Activated T-cell treated with anti-CD3 and anti-CD28 coated beads for 4 hours (primary cell): ENCODE measurements at regions not wholly inside any gene's neighbourhood (a gene's known extent, or its start where the extent isn't known, plus 50 kb on each side); places are given as distances from the start of the nearest gene placed in this dataset.

Experiments
- DNase-seq: peaks from one replicate; pipeline ENCODE4 v3.0.0-alpha.2; 2020

GRCh38 chr6:165985806-165986299 is 181.8 kb downstream of the TBXT start:
- no peak for DNase-seq

- DNase-seq = no peak
Observed at GRCh38 chr6:165985281-165985805, 182.3 kb downstream of the TBXT start.

- no peak for DNase-seq
Observed at GRCh38 chr6:165984729-165985275, 182.8 kb downstream of the TBXT start.

- DNase-seq = no peak
Observed at GRCh38 chr6:165983112-165984072, 184.3 kb downstream of the TBXT start.

- no peak for DNase-seq
Observed at GRCh38 chr6:165978476-165978875, 189.2 kb downstream of the TBXT start.

- DNase-seq = no peak
Observed at GRCh38 chr6:165976684-165977083, 191.0 kb downstream of the TBXT start.

GRCh38 chr6:165974817-165975216 is 192.8 kb downstream of the TBXT start:
- no peak for DNase-seq

GRCh38 chr6:165973473-165973872 is 194.2 kb downstream of the TBXT start:
- DNase-seq = no peak

- DNase-seq = no peak
Observed at GRCh38 chr6:165972139-165972802, 195.4 kb downstream of the TBXT start.

GRCh38 chr6:165971202-165971601 is 196.4 kb downstream of the TBXT start:
- no peak for DNase-seq

- DNase-seq = no peak
Observed at GRCh38 chr6:165970001-165970400, 197.7 kb downstream of the TBXT start.

GRCh38 chr6:165969184-165969583 is 198.5 kb downstream of the TBXT start:
- no peak for DNase-seq

- no peak for DNase-seq
Observed at GRCh38 chr6:165968408-165968807, 199.2 kb downstream of the TBXT start.

- no peak for DNase-seq
Observed at GRCh38 chr6:165967810-165968407, 199.7 kb downstream of the TBXT start.

GRCh38 chr6:165963750-165964149 is 203.9 kb downstream of the TBXT start:
- no peak for DNase-seq

- no peak for DNase-seq
Observed at GRCh38 chr6:165962366-165962765, 205.3 kb downstream of the TBXT start.

GRCh38 chr6:165961233-165961632 is 206.4 kb downstream of the TBXT start:
- DNase-seq = no peak

- DNase-seq = no peak
Observed at GRCh38 chr6:165960695-165961094, 207.0 kb downstream of the TBXT start.

GRCh38 chr6:165959627-165960026 is 208.0 kb downstream of the TBXT start:
- DNase-seq = no peak

- DNase-seq = no peak
Observed at GRCh38 chr6:165956874-165957273, 210.8 kb downstream of the TBXT start.

- DNase-seq = no peak
Observed at GRCh38 chr6:165952514-165952913, 215.1 kb downstream of the TBXT start.

GRCh38 chr6:165950316-165950715 is 217.3 kb downstream of the TBXT start:
- DNase-seq = no peak

GRCh38 chr6:165949324-165949723 is 218.3 kb downstream of the TBXT start:
- DNase-seq = no peak
